ENCODE measurements at regions not wholly inside any gene's neighbourhood (a gene's known extent, or its start where the extent isn't known, plus 50 kb on each side); places are given as distances from the start of the nearest gene placed in this dataset.
"Not testable (repeated sequence)": the region's sequence is repeated elsewhere in the genome, so short reads cannot be mapped to it uniquely, and the experiment has no call there.

DNA sequence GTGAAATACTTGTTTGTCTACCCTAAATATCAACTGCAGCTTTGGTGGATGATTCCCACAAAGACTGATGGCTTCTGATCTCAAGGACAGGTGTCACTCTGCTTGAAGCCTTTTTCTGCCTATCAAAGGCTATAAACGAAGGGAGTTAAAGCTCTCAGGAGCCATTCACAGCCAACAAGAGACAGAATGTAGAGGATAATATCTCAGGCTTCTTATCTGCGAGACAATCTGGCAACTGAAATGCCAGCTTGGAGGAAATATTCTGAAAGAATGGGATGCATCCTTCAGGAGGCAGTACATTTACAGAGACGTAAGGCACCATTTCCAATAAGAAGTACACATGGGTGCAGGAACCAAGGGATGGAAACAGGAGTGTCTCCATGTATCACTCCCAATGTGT, 549.4 kb downstream of the GPAM start:
- no peak for DNase-seq

DNA sequence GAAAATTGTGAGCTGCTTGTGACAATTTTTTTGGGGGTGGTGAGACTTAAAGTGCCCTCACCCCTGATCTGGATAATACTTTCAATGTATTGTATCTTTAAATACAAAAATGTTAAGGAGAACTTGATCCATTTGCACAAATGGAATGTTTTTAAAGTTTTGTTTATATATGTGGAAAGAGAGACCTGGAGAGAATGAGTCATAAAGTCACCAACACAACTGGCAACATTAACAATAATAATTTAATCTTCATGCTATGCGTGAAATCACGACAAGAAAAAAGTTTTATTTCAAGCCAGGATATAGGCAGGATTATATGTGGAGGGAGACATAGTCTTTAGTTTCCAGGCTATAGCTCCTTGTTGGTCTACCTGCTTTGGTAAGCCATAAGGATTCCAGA, 537.5 kb downstream of the GPAM start:
- DNase-seq, result no peak

DNA sequence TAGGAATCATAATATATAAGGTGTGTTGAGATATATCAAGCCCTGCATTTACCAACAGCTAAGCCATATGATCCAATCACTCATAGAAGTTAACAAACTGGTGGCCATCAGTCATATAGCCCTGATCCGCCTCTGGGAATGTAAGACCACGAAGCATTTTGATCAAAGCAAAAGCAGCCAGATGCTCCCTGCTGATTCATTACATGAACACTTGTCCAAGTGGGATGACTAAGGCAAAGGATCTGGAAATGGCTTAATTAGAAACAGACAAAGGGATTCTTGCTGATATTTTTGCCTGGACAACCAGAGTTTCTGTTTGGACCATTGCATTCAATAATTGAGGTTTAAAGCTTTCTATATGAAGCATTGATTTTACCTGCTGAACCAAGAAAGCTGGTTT, 535.5 kb downstream of the GPAM start:
- DNase-seq, result no peak

DNA sequence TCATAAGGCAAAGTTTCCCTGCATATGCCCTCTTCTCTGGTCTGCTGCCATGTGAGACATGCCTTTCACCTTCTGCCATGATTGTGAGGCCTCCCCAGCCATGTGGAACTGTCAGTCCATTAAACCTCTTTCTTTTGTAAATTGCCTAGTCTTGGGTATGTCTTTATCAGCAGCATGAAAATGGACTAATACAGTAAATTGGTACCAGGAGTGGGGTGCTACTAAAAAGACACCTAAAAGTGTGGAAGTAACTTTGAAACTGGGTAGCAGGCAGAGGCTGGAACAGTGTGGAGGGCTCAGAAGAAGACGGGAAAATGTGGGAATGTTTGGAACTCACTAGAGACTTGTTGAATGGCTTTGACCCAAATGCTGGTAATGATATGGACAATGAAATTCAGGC, 534.5 kb downstream of the GPAM start:
- DNase-seq, result not testable (repeated sequence)

DNA sequence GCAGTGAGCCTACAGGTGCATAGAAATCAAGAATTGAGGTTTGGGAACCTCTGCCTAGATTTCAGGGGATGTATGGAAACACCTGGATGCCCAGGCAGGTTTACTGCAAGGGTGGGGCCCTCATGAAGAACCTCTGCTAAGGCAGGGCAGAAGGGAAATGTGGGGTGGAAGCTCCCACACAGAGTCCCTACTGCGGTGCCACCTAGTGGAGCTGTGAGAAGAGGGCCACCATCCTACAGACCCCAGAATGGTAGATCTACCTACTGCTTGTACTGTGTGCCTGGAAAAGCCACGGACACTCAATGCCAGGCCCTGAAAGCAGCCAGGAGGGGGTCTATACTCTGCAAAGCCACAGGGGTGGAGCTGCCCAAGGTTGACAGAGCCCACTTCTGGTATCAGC, 533.5 kb downstream of the GPAM start:
- no peak for DNase-seq

DNA sequence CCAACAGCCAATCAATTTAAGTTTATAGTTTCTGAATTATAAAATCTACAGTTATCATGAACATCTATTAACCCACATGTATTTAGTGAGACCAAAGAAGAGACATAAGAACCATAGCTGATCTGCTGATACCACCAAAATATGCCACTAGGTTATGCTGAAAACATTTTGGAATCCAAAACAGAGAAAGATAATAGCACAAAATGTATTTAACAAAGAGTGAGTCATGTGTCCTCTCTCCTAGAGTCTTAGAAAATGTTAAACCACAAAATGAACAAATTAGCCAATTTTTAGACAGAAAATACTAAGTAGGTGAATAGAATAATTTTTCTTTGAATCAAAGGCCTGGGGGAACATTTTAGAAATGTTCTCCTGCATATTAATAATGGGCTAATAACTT, 527.5 kb downstream of the GPAM start:
- no peak for DNase-seq

DNA sequence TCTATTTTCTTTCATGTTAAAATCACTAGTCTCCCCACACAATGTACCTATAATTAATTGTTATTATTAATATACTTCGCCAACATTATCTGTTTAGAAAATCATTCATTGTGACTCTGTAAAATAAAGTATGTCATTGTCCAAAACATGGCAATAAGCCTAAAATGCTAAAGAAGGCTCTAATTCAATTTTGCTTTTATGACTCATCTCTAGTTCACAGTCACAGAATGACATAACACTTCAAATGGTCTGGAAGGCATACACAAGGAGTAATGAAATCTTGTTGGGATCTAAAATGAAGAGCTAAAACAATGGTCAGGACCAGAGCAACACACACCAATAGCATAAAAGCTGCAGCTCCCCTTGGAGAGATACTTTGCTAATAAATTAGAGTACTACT, 505.8 kb downstream of the GPAM start:
- no peak for DNase-seq

DNA sequence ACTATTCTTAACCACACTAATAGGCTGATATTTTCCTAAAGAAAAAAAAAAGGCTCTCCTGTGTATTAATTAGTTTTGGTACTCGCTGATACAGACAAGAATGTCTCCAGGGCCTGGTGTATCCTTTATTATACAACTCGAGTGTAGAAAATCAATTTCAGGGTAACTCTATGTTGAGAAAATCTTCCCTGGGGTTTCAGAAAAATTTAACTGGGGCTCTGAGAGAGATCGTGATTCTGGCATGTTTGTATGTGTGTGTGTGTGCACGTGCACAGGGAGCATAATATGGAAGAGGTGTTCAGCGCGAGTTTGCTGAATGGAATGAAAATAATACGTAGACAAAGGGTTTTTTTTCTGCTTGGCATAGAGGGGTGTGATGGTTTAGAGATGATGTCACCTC, 496.8 kb downstream of the GPAM start:
- DNase-seq, result no peak

DNA sequence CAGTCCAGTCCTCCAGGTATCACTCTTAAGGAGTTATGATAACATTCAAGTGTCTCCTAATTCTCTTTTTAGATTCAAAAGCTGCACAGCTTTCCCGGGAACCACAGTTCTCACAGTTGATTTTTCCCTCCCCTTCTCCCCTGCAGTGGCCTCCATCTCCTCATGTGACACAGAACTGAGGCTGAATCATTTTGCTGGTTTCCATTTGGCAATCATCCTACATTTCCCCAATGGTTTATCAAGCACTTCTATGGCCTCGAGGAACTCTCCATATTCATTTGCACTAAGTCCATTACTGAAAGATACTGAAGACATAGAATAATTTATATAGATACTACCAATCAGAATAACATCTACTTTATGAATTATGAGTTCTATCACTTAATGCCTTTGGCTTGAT, 484.9 kb downstream of the GPAM start:
- DNase-seq, result no peak

DNA sequence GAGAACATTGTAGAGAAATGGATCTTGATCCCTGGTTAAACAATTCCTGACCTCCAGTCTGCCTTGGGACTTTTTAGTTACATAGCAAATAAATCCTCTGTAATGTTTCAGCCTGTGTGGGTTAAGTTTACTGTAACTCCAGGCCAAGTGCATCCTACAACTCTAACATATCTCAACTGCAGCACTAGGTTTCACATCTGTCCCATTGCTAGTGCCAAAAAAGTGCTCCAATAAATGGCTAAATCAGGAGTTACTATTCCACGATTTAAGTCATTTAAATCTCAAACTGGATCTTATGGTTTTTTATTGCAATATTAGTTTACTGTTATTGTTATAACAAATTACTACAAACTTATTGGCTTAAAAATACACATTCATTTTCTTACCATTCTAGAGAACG, 479.6 kb downstream of the GPAM start:
- no peak for DNase-seq

DNA sequence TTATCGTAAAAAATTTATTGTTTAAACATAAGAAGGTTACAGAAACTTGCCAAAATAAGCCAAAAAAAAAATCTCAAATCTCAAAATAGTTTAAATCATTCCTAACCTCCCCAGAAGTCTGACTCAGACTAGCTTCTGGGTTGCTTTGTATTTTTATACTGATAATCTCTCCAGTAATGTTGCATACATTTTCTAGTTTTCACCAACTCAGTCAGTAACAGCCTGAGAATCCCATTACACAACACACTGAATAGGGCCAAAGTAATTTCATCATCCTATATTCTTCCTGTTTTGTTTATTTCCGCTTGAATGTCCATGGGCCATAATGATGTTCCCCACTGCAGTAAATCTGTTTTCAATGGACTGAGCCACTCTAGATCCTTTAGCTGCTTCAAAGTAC, 478.5 kb downstream of the GPAM start:
- DNase-seq, result no peak

DNA sequence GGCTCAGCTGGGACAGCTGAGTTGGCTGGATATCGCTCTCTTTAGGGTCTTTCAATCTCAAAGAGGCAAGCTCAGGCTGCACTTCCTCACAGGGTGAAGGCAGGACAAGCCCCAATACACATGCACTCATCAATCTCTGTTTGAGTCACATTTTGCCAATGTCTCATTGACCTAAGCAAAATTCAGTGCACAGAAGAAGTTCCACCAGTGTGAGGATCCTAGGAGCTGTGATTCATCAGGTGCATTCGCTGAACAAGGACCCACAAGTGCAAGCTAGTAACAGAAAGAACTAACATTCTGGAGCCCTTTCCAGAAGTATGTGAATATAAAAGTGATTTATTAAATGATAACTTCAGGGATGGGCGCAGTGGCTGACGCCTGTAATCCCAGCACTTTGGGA, 477.2 kb downstream of the GPAM start:
- DNase-seq, result no peak

DNA sequence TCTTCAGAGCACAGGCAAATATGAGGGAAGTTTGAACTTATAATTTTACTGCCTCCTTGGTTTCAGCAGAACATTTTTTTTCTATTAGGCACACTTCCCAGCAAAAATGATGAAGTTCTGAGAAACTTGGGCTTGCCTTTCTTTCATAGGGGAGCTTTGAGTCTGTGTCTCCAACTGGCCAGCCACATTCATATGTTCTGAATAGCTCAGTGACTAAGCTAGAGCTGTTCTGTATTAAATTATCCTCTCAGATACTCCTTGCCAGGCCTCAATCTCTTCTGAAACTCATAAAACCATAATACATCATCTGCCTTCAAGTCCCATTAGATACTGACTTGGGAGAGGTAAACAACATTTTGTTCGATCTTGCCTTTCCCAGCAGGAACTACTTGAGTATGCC, 476.5 kb downstream of the GPAM start:
- no peak for DNase-seq

DNA sequence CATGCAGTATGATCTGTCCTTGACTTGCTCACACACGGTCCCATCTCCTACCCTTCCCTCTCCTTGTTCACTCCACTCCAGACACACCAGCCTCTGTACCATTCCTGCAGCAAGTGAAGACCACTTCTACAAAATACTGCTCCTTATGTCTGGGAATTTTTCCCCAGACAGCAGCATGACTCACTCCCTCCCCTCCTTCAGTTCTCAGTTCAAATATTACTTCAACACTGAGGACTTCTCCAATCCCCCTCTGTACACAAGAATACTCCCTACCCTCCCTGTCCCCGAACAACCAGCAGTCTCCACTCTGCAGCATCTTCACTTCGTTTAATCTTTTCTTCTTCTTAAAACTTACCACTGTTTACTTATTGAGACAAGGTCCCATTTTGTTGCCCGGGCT, 474.0 kb downstream of the GPAM start:
- no peak for DNase-seq

DNA sequence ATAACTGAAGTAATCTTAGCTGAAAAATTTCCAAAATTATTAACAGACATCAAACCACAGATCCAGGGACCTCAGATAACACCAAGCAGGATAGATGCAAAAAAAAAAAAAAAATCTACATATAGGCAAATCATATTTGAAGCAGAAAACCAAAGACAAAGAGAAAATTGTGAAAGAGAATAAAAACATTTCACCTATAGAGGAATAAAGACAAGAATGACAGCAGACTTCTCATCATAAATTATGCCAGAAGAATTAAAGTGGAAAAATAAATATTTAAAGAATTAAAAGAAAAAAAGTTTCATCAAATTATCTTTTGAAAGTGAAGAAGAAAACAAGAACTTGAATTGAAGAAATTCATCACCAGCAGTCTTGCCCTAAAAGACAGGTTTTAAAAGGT, 467.5 kb downstream of the GPAM start:
- no peak for DNase-seq

DNA sequence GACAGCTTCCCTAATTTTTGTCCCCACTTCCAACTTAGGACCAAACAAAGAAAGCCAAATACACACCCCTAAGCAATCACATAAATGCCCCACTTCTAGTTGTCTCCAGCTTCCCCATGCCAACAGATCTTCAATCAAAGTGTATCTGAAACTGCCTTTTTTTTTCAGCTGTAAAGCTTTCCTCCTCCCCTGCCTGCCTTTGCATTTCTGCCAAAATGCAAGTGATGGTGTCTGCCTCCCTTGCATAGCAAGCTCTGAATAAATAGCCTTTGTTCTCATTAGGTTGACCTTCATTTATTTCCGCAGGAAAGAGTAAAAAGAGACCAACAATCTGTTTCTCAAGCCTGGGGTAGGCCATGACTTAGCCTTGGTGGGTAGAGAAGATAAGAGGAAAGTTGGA, 459.4 kb downstream of the GPAM start:
- no peak for DNase-seq

DNA sequence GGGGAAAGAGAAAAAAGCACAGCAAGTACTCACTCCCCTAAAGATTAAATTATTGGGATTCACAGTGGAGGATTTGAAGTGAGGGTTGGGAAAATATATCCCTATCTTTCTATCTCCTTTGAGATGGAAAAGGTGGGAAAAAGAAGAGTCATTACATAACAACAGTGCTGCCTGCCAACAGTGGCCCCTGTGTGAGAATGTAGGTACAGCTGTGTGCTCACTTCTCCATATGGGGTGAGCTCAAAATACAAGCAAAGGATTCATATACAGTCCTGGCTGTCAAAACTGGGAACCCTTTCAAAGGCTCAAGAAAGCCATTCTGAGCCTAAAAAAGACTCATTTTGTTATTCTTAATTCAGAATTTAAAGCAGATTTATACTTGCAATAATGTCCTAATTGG, 458.5 kb downstream of the GPAM start:
- no peak for DNase-seq

DNA sequence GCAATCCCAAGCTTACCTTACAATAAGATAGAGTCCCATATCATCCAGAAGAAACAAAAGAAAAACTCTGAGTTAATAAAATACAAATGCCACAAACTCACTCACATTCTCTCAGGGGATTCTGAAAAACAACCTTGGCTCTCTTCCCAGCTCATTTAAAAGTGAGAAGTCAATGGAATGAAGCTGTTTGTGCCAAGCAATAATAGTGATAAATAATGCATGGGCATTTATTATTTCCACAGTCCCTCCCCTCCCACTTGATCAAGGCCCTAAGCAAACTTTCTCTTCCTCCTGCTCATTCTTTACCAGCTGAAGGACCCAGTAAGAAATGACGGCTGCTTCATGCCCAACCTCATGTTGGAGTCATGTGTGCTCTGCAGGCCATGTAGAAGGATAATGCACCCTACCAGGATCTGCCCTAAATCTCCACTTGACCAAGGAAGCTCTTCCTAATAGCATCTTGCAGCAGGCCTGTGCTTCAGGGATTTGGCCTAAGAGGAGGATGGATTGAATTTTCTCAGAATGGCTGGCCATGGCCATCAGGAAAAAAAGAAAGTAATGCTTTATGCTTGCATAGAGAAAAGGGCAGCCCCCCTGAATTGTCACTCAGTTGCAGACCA, 451.3 kb downstream of the GPAM start:
- DNase-seq, result no peak

DNA sequence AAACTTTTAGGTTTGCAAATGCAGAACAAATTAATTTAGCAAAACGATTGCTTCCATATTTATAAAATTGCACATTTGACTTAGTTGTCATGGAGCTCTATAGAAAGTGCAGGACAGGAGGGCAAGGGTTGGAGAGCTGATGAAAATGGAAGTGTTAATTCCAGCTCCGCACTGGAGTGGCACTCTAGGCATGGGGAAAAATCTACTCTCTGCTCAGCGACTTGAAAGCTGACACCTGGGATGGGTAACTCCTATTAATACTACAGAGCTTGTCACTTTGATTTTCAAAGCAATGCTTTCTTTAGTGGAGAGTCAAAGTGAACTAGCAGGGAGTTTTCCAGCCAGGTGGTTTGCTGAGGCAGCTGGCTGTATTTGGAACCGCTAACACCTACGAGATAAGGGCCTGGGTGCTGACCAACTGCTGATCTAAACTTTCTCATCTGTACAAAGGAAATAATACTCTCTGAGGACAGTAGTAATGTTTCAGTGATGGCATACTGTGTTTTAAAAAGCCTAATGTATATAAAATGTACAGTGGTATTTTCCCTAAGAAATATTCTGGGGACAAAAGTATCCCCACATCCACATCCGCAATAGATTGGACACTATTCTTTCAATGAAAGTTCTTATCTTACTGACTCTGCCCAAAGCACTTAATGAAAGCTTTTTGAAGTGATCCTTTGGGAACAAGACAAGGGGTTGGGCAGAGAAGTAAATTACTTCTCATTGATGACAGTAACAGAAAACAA, 444.3 kb downstream of the GPAM start:
- DNase-seq, result no peak

DNA sequence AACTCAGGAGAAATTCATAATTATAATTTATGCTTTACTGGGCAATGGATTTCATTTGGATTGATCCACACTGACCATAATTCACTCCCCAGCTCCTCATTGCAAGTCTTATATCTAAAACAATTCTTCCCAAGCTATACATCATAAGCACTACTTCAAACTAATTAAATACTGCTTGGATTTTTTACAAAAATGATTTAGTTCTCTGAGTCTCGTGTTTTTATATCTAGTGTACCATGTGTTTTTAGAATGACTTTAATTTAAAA, 443.8 kb downstream of the GPAM start:
- no peak for DNase-seq

DNA sequence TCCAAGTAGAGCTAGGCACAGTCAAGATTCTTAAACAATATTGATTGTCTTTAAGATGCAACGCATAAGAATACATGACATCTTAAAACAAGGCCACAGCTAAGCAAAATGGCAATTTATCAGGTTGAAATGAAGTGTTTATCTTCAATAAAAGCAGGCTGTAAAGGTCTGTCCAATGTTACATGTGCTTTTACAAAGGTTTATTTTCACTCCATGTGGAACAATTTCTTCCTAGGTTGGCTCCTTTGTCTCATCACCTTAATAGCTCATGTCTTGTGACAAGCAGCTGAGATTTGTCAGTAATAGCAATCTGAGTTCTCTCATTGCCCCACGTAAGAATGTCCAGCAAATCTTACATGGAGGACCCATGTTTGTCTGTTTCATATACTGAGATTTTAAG, 437.6 kb downstream of the GPAM start:
- no peak for DNase-seq

DNA sequence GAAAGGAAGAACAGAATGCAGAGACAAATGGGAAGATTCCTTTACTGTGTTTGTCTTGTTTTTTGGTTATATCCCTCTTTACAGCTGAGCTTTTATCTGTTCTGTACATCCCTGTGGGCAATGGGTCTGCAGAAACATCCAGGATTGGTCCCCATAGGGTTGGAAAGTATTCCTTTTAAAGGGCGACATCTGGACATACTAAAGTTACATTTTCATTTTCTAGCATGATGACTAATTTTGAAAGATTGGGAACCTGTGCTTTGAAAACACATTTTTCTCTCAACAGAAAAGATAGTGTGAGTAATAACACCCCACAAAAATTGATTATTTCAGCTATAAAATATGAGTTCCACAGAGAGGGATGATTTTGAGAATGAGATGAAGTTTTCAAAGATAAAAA, 435.8 kb downstream of the GPAM start:
- no peak for DNase-seq

DNA sequence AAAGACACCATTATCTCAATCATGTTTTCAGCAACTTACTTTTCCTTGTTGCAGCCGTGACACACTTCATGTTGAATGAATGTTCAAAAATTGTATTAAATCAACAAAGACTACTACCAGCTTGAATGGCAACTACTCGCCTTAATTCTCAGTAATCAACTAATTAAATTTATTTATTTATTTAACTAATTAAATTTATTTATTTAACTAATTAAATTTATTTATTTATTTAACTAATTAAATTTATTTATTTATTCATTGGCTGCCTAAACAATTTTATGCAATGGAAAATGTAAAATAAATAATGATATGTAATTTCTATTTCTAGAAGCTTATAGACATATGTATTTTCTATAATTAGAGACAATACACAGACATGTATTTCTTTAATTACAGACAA, 435.4 kb downstream of the GPAM start:
- DNase-seq, result no peak

DNA sequence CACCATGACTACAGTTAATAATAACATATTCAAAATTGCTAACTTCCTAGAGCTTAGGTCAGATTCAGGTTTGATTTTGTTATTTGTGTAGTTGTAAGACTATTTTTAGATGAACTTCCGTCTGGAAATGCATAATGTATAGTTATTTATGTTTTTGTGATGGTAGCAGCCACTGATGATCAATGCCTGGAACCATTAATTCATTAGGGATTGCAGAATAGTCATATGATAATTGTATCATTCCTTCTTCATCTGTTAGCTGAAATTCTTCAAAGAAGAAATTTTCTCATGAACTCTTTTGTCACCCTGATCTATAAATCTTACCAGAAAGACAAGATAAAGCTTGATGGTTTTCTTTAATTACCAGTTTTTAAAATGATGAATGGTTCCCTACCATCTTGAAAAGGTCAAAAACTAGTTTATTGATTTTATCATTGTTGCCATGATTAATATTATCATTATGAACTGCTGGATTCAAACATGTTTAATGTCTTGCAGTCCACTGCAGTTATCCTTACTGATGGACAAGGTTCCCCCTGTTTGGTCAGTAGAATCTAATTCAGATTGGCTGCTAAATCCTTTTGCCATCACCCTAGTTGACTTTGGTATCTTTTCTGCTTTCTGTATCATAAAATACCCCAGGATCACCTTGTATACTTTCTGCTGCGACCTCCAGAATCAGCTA, 433.3 kb downstream of the GPAM start:
- no peak for DNase-seq

All from HCEC 1CT (cell line).